ENCODE measurements at regions not wholly inside any gene's neighbourhood (a gene's known extent, or its start where the extent isn't known, plus 50 kb on each side); places are given as distances from the start of the nearest gene placed in this dataset.

GRCh38 chr16:85258166-85258565, 145.9 kb upstream of the CIBAR2 start:
- in situ Hi-C loops (cut with HindIII; ENCODE audit: low pct_unique_long_range_greater_than_20kb, low sequenced_read_pairs) = no loop called here
- no peak for TF ChIP-seq JUND (IDR thresholded peaks at IDR 0.05; ENCODE audit: low read depth)
- DNase-seq (ENCODE audit: low read depth in 1 of 2, low spot score in 1 of 2) = no peak

- no peak for DNase-seq (ENCODE audit: low read depth in 1 of 2, low spot score in 1 of 2)
- no peak for TF ChIP-seq JUND (IDR thresholded peaks at IDR 0.05; ENCODE audit: low read depth)
- in situ Hi-C loops (cut with HindIII; ENCODE audit: low pct_unique_long_range_greater_than_20kb, low sequenced_read_pairs) = no loop called here
These were observed 146.4 kb upstream of the CIBAR2 start for GRCh38 chr16:85258629-85259028.

GRCh38 chr16:85259115-85259831, 147.0 kb upstream of the CIBAR2 start:
- DNase-seq (ENCODE audit: low read depth in 1 of 2, low spot score in 1 of 2) = no peak
- in situ Hi-C loops (cut with HindIII; ENCODE audit: low pct_unique_long_range_greater_than_20kb, low sequenced_read_pairs) = no loop called here
- TF ChIP-seq JUND (IDR thresholded peaks at IDR 0.05; ENCODE audit: low read depth) = no peak

- DNase-seq (ENCODE audit: low read depth in 1 of 2, low spot score in 1 of 2) = no peak
- in situ Hi-C loops (cut with HindIII; ENCODE audit: low pct_unique_long_range_greater_than_20kb, low sequenced_read_pairs) = no loop called here
- no peak for TF ChIP-seq JUND (IDR thresholded peaks at IDR 0.05; ENCODE audit: low read depth)
These were observed 147.5 kb upstream of the CIBAR2 start for GRCh38 chr16:85259832-85260167.

- TF ChIP-seq JUND (IDR thresholded peaks at IDR 0.05; ENCODE audit: low read depth) = no peak
- in situ Hi-C loops (cut with HindIII; ENCODE audit: low pct_unique_long_range_greater_than_20kb, low sequenced_read_pairs) = no loop called here
- DNase-seq (ENCODE audit: low read depth in 1 of 2, low spot score in 1 of 2) = no peak
These were observed 148.9 kb upstream of the CIBAR2 start for GRCh38 chr16:85261204-85261603.

- DNase-seq (ENCODE audit: low read depth in 1 of 2, low spot score in 1 of 2) = no peak
- no peak for TF ChIP-seq JUND (IDR thresholded peaks at IDR 0.05; ENCODE audit: low read depth)
- in situ Hi-C loops (cut with HindIII; ENCODE audit: low pct_unique_long_range_greater_than_20kb, low sequenced_read_pairs) = no loop called here
These were observed 149.6 kb upstream of the CIBAR2 start for GRCh38 chr16:85261657-85262557.

- DNase-seq (ENCODE audit: low read depth in 1 of 2, low spot score in 1 of 2) = no peak
- in situ Hi-C loops (cut with HindIII; ENCODE audit: low pct_unique_long_range_greater_than_20kb, low sequenced_read_pairs) = no loop called here
- TF ChIP-seq JUND (IDR thresholded peaks at IDR 0.05; ENCODE audit: low read depth) = no peak
These were observed 150.4 kb upstream of the CIBAR2 start for GRCh38 chr16:85262558-85263238.

- no peak for DNase-seq (ENCODE audit: low read depth in 1 of 2, low spot score in 1 of 2)
- no peak for TF ChIP-seq JUND (IDR thresholded peaks at IDR 0.05; ENCODE audit: low read depth)
- in situ Hi-C loops (cut with HindIII; ENCODE audit: low pct_unique_long_range_greater_than_20kb, low sequenced_read_pairs) = no loop called here
These were observed 150.9 kb upstream of the CIBAR2 start for GRCh38 chr16:85263239-85263585.

GRCh38 chr16:85264752-85265151, 152.5 kb upstream of the CIBAR2 start:
- TF ChIP-seq JUND (IDR thresholded peaks at IDR 0.05; ENCODE audit: low read depth) = no peak
- in situ Hi-C loops (cut with HindIII; ENCODE audit: low pct_unique_long_range_greater_than_20kb, low sequenced_read_pairs) = no loop called here
- no peak for DNase-seq (ENCODE audit: low read depth in 1 of 2, low spot score in 1 of 2)

- no peak for TF ChIP-seq JUND (IDR thresholded peaks at IDR 0.05; ENCODE audit: low read depth)
- in situ Hi-C loops (cut with HindIII; ENCODE audit: low pct_unique_long_range_greater_than_20kb, low sequenced_read_pairs) = no loop called here
- no peak for DNase-seq (ENCODE audit: low read depth in 1 of 2, low spot score in 1 of 2)
These were observed 153.0 kb upstream of the CIBAR2 start for GRCh38 chr16:85265161-85265784.

GRCh38 chr16:85265810-85266209, 153.5 kb upstream of the CIBAR2 start:
- in situ Hi-C loops (cut with HindIII; ENCODE audit: low pct_unique_long_range_greater_than_20kb, low sequenced_read_pairs) = no loop called here
- DNase-seq (ENCODE audit: low read depth in 1 of 2, low spot score in 1 of 2) = no peak
- no peak for TF ChIP-seq JUND (IDR thresholded peaks at IDR 0.05; ENCODE audit: low read depth)

GRCh38 chr16:85266857-85267256, 154.6 kb upstream of the CIBAR2 start:
- in situ Hi-C loops (cut with HindIII; ENCODE audit: low pct_unique_long_range_greater_than_20kb, low sequenced_read_pairs) = no loop called here
- DNase-seq (ENCODE audit: low read depth in 1 of 2, low spot score in 1 of 2) = no peak
- TF ChIP-seq JUND (IDR thresholded peaks at IDR 0.05; ENCODE audit: low read depth) = no peak

All from T47D (cell line).